ENCODE measurements at regions not wholly inside any gene's neighbourhood (a gene's known extent, or its start where the extent isn't known, plus 50 kb on each side); places are given as distances from the start of the nearest gene placed in this dataset.

GRCh38 chr6:121612927-121613326, 177.5 kb downstream of the GJA1 start:
- no peak for TF ChIP-seq POLR2A (IDR thresholded peaks at IDR 0.05)
- TF ChIP-seq, protein P1, sequence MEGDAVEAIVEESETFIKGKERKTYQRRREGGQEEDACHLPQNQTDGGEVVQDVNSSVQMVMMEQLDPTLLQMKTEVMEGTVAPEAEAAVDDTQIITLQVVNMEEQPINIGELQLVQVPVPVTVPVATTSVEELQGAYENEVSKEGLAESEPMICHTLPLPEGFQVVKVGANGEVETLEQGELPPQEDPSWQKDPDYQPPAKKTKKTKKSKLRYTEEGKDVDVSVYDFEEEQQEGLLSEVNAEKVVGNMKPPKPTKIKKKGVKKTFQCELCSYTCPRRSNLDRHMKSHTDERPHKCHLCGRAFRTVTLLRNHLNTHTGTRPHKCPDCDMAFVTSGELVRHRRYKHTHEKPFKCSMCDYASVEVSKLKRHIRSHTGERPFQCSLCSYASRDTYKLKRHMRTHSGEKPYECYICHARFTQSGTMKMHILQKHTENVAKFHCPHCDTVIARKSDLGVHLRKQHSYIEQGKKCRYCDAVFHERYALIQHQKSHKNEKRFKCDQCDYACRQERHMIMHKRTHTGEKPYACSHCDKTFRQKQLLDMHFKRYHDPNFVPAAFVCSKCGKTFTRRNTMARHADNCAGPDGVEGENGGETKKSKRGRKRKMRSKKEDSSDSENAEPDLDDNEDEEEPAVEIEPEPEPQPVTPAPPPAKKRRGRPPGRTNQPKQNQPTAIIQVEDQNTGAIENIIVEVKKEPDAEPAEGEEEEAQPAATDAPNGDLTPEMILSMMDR (IDR thresholded peaks at IDR 0.05 in 4 of 5, conservative IDR thresholded peaks at IDR 0.05 in 1 of 5): no peak
- DNase-seq: no peak
- Histone ChIP-seq H3K4me1 (no peaks in the 10 kb centered on the region), H3K27ac (no peak overlapping the region), H3K4me3 (no peak overlapping the region), H3K9me3 (no peaks in the 10 kb centered on the region), H3K27me3 (no peaks in the 10 kb centered on the region), H3K36me3 (no peaks in the 10 kb centered on the region)
- intact Hi-C loops (cut with DNase I; ENCODE audit: low total_unique reads): no loop called here
- in situ Hi-C loops (cut with MboI; ENCODE audit: low sequenced_read_pairs in 4 of 4): no loop called here
- no peak for ATAC-seq

DNA sequence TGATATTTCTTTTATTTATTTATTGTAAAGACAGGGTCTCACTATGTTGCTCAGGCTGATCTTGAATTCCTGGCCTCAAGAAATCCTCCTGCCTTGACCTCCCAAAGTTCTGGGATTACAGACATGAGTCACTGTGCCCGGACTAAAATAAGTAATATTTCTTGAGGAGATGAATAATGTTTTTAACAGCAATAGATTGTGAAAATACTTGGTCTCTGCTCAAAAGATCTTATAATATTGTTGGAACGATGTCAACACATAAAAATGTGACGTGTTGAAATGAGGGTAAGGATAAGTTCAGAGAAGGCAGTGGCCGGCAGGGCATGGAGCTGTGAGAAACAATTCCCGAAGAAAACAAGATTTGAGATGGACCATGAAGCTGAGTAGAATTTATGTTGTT, 178.7 kb downstream of the GJA1 start:
- no peak for DNase-seq
- Histone ChIP-seq H3K27ac (no peak overlapping the region), H3K36me3 (no peaks in the 10 kb centered on the region), H3K4me1 (no peaks in the 10 kb centered on the region), H3K9me3 (no peaks in the 10 kb centered on the region), H3K27me3 (no peaks in the 10 kb centered on the region), H3K4me3 (no peak overlapping the region)
- ATAC-seq: no peak
- intact Hi-C loops (cut with DNase I; ENCODE audit: low total_unique reads): no loop called here
- in situ Hi-C loops (cut with MboI; ENCODE audit: low sequenced_read_pairs in 4 of 4): no loop called here
- TF ChIP-seq, protein P1 (IDR thresholded peaks at IDR 0.05 in 4 of 5, conservative IDR thresholded peaks at IDR 0.05 in 1 of 5): no peak
- TF ChIP-seq POLR2A (IDR thresholded peaks at IDR 0.05): no peak

DNA sequence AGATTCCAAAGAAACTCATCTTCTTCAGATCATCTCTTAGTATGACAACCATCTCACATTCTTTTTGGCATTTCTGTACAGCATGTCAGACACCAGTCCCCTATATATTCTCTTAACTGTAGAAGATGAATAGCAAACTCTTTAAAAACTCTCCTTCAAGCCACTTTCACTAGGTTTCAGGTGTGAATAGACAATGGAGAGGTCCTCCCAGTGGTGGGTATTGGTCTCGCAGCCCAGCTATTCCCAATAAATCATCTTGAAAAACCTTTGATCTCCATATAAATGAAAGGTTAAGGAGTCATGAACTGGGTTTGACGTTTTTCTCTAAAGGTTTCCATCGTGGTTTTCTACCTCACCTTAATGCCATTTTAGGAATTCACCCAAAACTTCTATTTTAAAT, 180.0 kb downstream of the GJA1 start:
- intact Hi-C loops (cut with DNase I; ENCODE audit: low total_unique reads): no loop called here
- in situ Hi-C loops (cut with MboI; ENCODE audit: low sequenced_read_pairs in 4 of 4): no loop called here
- DNase-seq (no peak), ATAC-seq (no peak)
- Histone ChIP-seq H3K36me3 (no peaks in the 10 kb centered on the region), H3K27ac (no peak overlapping the region), H3K4me1 (no peaks in the 10 kb centered on the region), H3K4me3 (no peak overlapping the region), H3K27me3 (no peaks in the 10 kb centered on the region), H3K9me3 (no peaks in the 10 kb centered on the region)
- TF ChIP-seq, protein P1 (IDR thresholded peaks at IDR 0.05 in 4 of 5, conservative IDR thresholded peaks at IDR 0.05 in 1 of 5): no peak
- no peak for TF ChIP-seq POLR2A (IDR thresholded peaks at IDR 0.05)

- TF ChIP-seq, protein P1 (IDR thresholded peaks at IDR 0.05 in 4 of 5, conservative IDR thresholded peaks at IDR 0.05 in 1 of 5): no peak
- TF ChIP-seq POLR2A (IDR thresholded peaks at IDR 0.05): no peak
- intact Hi-C loops (cut with DNase I; ENCODE audit: low total_unique reads): no loop called here
- H3K9me3 ChIP-seq: no peaks in the 10 kb centered on the region
- DNase-seq: no peak
- no peaks in the 10 kb centered on the region for H3K36me3 ChIP-seq
- in situ Hi-C loops (cut with MboI; ENCODE audit: low sequenced_read_pairs in 4 of 4): no loop called here
- no peak for ATAC-seq
- no peaks in the 10 kb centered on the region for H3K4me1 ChIP-seq
- H3K27ac ChIP-seq: no peak overlapping the region
- no peak overlapping the region for H3K4me3 ChIP-seq
- H3K27me3 ChIP-seq: no peaks in the 10 kb centered on the region
Measured at GRCh38 chr6:121616406-121616805, 181.0 kb downstream of the GJA1 start.

DNA sequence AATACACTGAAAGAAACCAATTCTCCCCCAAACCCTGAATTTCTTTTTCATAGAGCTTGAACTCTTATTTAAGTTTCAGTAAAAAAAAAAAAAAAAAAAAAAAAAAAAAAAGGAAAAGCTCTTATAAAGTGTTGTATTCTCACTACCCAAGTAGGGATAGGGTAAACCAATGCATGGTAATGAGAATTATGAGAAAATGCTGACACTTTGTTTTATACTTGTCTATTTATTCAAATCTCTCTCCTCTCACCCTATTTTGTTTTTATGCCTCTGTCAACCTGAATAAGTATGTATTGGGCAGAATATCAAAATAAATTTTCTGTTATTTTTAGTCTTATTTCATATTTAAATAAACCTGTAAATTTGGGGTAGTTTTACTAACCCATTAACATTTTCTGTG, 181.9 kb downstream of the GJA1 start:
- H3K9me3 ChIP-seq: no peaks in the 10 kb centered on the region
- no peaks in the 10 kb centered on the region for H3K27me3 ChIP-seq
- TF ChIP-seq, protein P1 (IDR thresholded peaks at IDR 0.05 in 4 of 5, conservative IDR thresholded peaks at IDR 0.05 in 1 of 5): no peak
- TF ChIP-seq POLR2A (IDR thresholded peaks at IDR 0.05): no peak
- ATAC-seq (no peak), DNase-seq (no peak)
- H3K27ac ChIP-seq: no peak overlapping the region
- no peak overlapping the region for H3K4me3 ChIP-seq
- H3K4me1 ChIP-seq: no peaks in the 10 kb centered on the region
- intact Hi-C loops (cut with DNase I; ENCODE audit: low total_unique reads) (no loop called here), in situ Hi-C loops (cut with MboI; ENCODE audit: low sequenced_read_pairs in 4 of 4) (no loop called here)
- no peaks in the 10 kb centered on the region for H3K36me3 ChIP-seq
